ENCODE measurements at regions not wholly inside any gene's neighbourhood (a gene's known extent, or its start where the extent isn't known, plus 50 kb on each side); places are given as distances from the start of the nearest gene placed in this dataset.

DNA sequence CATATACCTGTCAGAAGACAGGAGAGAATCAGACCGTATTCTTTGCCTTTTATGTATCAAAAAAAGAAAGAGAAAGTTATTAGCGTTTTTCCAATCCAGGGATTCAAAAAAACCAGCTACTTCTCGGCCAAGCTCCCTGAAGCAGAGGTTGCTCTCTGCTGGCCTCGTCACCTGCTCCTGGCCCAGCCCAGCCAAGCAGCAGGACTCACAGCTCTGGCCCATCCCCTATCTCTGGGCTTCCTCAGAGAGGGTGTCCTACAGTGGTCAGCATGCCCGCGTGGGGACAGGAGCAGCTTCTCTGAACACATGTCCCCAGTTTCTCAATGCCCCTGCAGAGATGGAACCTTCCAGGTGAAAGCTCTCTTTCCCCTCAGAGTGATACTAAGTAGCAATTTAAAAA is 209.0 kb downstream of the URI1 start:
- TF ChIP-seq, protein P1, sequence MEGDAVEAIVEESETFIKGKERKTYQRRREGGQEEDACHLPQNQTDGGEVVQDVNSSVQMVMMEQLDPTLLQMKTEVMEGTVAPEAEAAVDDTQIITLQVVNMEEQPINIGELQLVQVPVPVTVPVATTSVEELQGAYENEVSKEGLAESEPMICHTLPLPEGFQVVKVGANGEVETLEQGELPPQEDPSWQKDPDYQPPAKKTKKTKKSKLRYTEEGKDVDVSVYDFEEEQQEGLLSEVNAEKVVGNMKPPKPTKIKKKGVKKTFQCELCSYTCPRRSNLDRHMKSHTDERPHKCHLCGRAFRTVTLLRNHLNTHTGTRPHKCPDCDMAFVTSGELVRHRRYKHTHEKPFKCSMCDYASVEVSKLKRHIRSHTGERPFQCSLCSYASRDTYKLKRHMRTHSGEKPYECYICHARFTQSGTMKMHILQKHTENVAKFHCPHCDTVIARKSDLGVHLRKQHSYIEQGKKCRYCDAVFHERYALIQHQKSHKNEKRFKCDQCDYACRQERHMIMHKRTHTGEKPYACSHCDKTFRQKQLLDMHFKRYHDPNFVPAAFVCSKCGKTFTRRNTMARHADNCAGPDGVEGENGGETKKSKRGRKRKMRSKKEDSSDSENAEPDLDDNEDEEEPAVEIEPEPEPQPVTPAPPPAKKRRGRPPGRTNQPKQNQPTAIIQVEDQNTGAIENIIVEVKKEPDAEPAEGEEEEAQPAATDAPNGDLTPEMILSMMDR (IDR thresholded peaks at IDR 0.05; ENCODE audit: control extremely low read depth, extremely low read depth, low read depth, missing control alignments) = no peak
- ChIA-PET POLR2A (no interaction called here), CTCF (no interaction called here)
- no peak for DNase-seq (ENCODE audit: extremely low spot score)

DNA sequence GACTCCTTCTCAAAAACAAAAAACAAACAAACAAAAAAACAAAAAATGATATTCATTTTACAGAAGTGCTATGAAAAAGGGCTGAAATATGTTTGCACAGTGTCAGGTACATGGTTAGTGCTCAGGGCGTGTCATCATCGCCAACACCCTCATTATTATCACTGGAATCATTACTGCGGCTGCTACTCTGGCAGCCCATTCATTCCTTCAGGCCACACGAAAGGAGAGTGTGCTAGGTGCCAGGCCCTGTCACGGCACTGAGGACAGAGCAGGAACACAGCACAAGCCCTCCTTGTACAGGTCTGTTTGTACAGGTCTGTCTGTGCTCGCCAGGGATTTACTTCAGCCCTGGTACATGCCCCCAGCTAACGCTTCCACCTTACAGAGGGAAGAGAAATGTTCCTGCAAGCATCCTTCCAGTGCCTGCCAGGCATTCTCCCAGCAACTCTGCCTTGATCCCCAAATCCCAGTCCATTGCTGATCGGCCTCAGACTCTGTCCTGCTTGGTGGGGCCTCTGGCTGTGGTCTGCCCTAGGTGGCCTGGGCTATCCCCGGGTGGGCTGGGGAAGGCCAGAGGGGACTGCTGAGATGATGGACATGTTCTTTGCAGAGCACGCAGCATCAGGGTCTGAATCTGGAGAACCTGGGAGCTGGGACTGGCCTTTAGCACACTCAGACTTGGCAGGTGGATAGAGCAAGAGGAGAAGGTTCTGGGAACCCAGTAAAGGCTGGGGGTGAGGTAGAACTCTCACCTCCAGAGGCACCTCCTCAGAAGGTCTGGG is 210.7 kb downstream of the URI1 start:
- DNase-seq (ENCODE audit: extremely low spot score) = no peak
- CTCF ChIA-PET = interaction anchor here (1.2 kb wide), 1 partner anchor 72 kb away, joined by 3 read pairs; no protein-coding TSS in a partner anchor
- TF ChIP-seq, protein P1 (IDR thresholded peaks at IDR 0.05; ENCODE audit: control extremely low read depth, extremely low read depth, low read depth, missing control alignments) = no peak
- POLR2A ChIA-PET = no interaction called here

DNA sequence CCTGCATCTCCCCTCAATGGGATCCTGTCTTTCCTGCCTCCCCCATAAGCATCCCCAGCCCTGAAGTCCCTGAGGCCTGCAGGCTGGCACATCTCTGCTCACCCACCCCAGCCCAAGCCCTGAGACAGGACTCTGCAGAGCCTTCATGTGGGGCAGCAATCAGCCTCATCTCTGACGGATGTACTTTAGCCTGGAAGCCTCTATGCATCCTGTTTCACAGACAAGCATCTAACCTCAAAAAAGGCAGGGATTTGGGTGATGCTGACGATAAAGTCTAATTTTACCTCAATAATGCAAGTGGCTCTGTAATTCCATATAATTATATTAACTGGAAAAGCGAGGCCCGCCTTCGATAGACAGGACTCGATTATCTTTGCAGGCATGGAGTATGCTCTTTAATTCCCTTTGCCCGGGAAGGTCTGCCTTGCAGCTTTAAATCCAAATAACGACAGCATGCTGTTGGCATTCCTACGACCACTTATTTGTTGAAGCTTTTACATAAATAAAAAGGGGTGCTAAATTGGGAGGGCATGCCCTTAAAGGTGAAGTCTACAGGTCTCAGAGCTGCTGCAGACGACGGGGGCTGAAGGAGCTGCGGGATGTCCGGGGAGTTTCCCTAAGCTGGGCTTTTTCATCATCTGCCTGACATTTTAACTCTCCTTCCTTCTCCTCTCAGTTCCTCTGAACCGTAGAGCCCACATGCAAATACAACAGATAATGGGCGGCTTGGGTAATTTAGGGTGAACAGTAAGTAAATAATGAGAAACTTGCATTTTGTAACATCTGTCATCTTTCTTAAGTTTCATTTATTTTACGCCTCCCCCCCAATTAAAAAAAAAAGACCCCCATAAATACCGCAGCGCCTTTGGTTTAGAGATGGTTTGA is 211.5 kb downstream of the URI1 start:
- POLR2A ChIA-PET = no interaction called here
- CTCF ChIA-PET = interaction anchor here (0.6 to 1.2 kb wide), 4 partner anchors 9 to 437 kb away, joined by 3 read pairs; no protein-coding TSS in a partner anchor
- TF ChIP-seq, protein P1 (IDR thresholded peaks at IDR 0.05; ENCODE audit: control extremely low read depth, extremely low read depth, low read depth, missing control alignments) = no peak

DNA sequence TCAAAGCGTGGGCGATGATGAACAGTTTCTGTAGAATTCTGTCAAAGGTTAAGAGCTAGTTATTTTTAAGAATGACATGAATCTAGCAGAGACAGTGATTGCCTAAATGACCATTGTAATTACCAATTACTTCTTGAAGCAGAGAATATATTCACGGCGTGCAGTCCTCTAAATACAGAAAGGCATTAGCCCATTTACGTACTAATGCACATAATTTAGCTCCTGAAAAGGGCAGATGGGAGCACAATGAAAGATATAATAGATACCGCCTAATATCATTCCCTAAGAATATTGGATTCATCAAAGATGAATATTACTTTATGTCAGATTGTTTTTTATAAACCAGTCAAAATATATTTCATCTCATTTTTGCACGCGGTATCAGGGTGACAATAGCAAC is 212.4 kb downstream of the URI1 start:
- no peak for DNase-seq (ENCODE audit: extremely low spot score)
- TF ChIP-seq, protein P1 (IDR thresholded peaks at IDR 0.05; ENCODE audit: control extremely low read depth, extremely low read depth, low read depth, missing control alignments) = no peak
- ChIA-PET POLR2A (no interaction called here), CTCF (interaction anchor here (1.1 to 1.2 kb wide), 3 partner anchors 14 to 438 kb away, joined by 3 read pairs; no protein-coding TSS in a partner anchor)

More for the DNA sequence above, 211.5 kb downstream of the URI1 start:
- peak; percentile 73 for DNase-seq (ENCODE audit: extremely low spot score)

DNA sequence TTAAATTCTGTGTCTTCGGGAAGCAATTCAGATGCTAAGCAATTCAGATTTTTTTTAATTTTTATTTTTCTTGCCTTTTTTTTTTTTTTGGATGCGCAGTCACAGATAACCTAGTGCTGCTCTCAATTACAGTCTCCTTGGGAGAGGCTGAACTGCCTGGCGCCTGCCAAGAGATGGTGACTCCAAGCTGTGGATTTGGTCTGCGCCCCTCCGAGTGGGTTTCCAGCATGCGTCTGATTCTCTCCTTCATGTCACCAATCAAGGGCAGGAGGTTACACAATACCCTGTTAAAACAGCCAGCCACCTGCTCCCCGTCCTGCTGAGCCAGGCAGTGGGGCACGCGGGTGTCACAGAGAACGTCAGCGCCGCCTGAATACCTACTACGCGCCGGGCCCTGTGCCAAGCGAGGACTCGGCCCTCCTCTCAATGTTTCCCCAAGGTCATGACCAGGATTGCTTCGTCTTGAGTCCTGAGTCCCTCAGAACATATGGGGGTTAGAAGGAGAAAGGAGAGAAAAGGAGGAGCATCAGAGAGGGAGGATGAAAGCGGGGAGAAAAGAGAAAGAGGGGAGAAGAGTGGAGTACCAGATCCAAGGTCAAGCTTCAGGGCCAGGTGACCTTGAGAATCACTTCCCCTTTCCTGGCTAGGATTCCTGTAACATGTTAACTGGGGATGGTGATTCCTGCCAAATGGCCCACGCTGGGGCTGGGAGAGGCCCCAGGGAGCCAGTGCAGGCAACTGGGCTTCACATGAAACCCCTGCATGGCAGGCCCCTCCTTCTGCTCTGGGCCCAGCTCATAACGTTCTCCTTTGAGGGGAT is 213.6 kb downstream of the URI1 start:
- DNase-seq (ENCODE audit: extremely low spot score) = no peak
- TF ChIP-seq, protein P1 (IDR thresholded peaks at IDR 0.05; ENCODE audit: control extremely low read depth, extremely low read depth, low read depth, missing control alignments) = no peak
- ChIA-PET POLR2A (no interaction called here), CTCF (no interaction called here)

DNA sequence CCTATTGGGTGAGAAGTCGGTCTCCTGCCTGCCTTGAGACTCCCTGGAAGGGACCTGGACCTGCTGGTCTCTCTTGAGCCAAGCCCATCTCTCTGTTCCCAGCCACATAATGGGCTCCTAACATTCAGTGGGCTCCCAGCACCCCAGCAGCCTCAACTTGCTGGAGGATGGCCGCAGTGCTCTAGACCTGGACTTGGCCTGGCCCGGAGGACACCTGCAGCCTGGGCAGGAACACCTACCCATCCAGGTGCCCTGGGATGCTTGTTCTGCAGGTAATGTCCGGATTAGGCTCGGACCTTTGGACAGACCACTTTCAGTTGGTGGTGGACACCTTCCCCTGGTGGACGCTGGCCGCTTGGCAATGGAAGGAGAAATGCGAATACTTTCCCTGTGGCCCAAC is 214.6 kb downstream of the URI1 start:
- ChIA-PET CTCF (interaction anchor here (1.4 kb wide), 1 partner anchor 17 kb away, joined by 4 read pairs; no protein-coding TSS in a partner anchor), POLR2A (no interaction called here)
- DNase-seq (ENCODE audit: extremely low spot score) = no peak
- TF ChIP-seq, protein P1 (IDR thresholded peaks at IDR 0.05; ENCODE audit: control extremely low read depth, extremely low read depth, low read depth, missing control alignments) = no peak

Data from GM10248 (cell line).